Effector memory CD8-positive, alpha-beta T cell (primary cell): ENCODE measurements at regions not wholly inside any gene's neighbourhood (a gene's known extent, or its start where the extent isn't known, plus 50 kb on each side); places are given as distances from the start of the nearest gene placed in this dataset.
A peak's percentile ranks its signal among the peaks of the same experiment; 100 is the strongest.
"Not testable (repeated sequence)": the region's sequence is repeated elsewhere in the genome, so short reads cannot be mapped to it uniquely, and the experiment has no call there.

ENCODE experiments used
- ATAC-seq: fragments of 150-1000 bp; cut with Tn5 transposase; replicated peaks from 2 replicates; pipeline ENCODE4 v1.10.0; 2021; ENCODE audit warnings: mild to moderate bottlenecking, moderate library complexity
- DNase-seq, 3 experiments: peaks; one replicate each; pipeline ENCODE4 v3.0.0; 2021
- H3K27ac Mint-ChIP-seq, 2 donors: one replicate each; pipeline ENCODE4 v1.8.0; 2022; ENCODE audit warnings: mild to moderate bottlenecking in 2 of 2, mixed read lengths in 2 of 2, moderate library complexity in 2 of 2
- H3K27me3 Mint-ChIP-seq, 2 donors: one replicate each; pipeline ENCODE4 v1.8.0; 2022; ENCODE audit warnings: mixed read lengths in 2 of 2
- H3K36me3 Mint-ChIP-seq: one replicate; pipeline ENCODE4 v1.8.0; 2022; ENCODE audit warnings: mild to moderate bottlenecking, moderate library complexity, mixed read lengths; ENCODE audit not compliant: insufficient read depth
- H3K4me1 Mint-ChIP-seq, 2 donors: one replicate each; pipeline ENCODE4 v1.8.0; 2022; ENCODE audit warnings: low read depth in 2 of 2, mixed read lengths in 2 of 2
- H3K4me3 Mint-ChIP-seq, 2 donors: one replicate each; pipeline ENCODE4 v1.8.0; 2022; ENCODE audit warnings: mild to moderate bottlenecking in 2 of 2, mixed read lengths in 2 of 2, moderate library complexity in 2 of 2
- H3K9me3 Mint-ChIP-seq, 2 donors: one replicate each; pipeline ENCODE4 v1.8.0; 2022; ENCODE audit warnings: mixed read lengths in 2 of 2

DNA sequence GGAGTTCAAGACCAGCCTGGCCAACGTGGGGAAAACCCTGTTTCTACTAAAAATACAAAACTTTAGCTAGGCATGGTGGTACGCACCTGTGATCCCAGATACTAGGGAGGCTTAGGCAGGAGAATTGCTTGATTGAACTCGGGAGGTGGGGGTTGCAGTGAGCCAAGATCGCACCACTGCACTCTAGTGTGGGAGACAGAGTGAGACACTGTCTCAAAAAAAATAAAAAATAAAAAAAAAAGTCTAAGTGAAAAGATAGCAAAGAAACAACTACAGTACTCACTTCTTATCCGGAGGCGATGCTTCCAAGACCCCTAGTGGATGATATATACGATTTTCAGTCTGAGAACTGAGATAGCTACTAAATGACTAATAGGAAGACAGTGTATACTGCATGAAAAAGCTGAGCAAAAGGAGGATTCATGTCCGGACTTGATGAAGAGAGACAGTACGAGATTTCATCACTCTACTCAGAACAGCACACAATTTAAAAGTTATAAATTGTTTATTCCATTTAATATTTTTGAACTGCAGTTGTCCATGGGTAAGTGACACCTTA lies 138.7 kb upstream of the GOLGA6L6 start:
- not testable (repeated sequence) for H3K27ac Mint-ChIP-seq, H3K4me1 Mint-ChIP-seq, H3K9me3 Mint-ChIP-seq, H3K4me3 Mint-ChIP-seq, H3K36me3 Mint-ChIP-seq, ATAC-seq, DNase-seq
- H3K27me3 Mint-ChIP-seq, result peaks cover 0 to 11% of the 10 kb centered on the region in 2 donors

DNA sequence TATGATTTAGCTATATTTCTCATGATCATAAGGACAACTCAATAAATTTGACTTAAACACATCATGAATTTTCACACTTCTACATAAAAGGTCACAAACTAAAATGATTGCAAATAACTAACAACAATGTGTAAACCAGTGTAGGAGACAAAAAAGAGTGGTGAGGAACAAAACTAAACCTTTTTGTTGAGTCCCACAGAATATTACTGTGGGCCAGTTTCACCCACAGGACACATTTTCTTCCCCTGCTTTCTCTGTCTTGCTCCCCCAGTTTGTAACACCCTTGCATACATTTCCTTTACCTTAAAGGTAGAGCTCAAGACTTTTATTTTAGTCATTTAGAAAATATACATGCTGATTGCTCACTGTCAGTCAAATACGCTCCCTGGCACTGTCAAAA lies 130.9 kb upstream of the GOLGA6L6 start:
- no peak for ATAC-seq
- Mint-ChIP-seq H3K36me3 (no peaks in the 10 kb centered on the region), H3K27ac (no peak overlapping the region), H3K9me3 (no peaks in the 10 kb centered on the region), H3K4me1 (no peaks in the 10 kb centered on the region), H3K4me3 (no peak overlapping the region), H3K27me3 (peaks cover 0 to 5% of the 10 kb centered on the region in 2 donors)
- DNase-seq, result no peak

DNA sequence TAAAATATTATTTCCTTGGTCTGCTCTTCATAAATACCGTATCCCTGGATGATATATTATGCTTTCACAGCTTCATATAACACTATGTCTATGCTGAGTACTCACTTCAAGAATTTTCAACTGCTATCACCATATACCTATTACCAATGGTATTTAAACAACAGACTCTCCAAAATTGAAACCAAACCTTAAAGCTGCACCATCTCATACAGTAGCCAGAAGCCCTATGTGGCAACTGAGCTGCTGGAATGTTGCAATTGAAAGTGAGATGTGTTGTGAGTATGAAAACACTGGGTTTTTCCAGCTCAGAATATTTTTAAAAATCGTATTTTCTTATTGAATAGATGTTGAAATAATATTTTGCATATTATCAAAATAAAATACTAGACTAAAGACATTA lies 130.1 kb upstream of the GOLGA6L6 start:
- ATAC-seq (no peak), DNase-seq (no peak)
- H3K27me3 Mint-ChIP-seq, result peaks cover 0 to 4% of the 10 kb centered on the region in 2 donors
- H3K9me3 Mint-ChIP-seq, result no peaks in the 10 kb centered on the region
- H3K27ac Mint-ChIP-seq, result no peak overlapping the region
- H3K36me3 Mint-ChIP-seq, result no peaks in the 10 kb centered on the region
- H3K4me1 Mint-ChIP-seq, result no peaks in the 10 kb centered on the region
- H3K4me3 Mint-ChIP-seq, result no peak overlapping the region

DNA sequence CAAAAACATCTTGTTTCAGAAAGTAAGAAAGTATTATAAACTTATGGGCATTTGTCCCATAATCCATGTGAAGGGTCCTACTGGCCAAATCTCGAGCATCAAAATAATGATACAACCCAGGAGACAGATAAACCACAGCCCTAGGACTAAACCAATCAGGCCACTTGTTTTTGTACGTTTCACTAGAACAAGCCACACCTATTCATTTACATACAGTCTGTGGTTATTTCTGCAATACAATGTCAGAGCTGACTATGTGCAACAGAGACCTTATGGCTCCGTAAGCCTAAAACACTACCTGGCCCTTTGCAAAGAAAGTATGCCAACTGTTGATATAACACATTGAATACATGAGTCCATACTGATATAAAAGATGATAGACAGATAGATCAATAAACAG lies 124.8 kb upstream of the GOLGA6L6 start:
- not testable (repeated sequence) for ATAC-seq, H3K4me1 Mint-ChIP-seq, DNase-seq, H3K9me3 Mint-ChIP-seq, H3K27me3 Mint-ChIP-seq, H3K36me3 Mint-ChIP-seq, H3K4me3 Mint-ChIP-seq, H3K27ac Mint-ChIP-seq

DNA sequence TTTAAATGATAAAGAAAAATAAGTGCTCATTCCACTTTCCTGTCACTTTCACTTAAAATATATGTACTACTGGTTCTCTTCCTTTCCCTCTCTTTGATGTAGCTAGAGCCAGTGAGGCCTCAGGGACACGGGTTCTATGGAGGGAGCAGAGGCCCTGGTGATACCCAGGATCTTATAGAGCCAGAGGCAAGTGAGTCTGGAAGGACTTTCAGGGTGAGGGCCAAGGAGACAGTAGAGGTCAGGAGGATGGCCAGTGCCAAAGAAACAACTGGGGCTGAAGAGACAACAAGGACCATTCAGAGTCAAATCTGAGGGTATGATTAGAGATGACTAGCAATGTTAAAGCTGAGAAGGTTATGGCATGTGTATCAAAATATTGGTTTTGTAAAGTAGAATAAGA lies 124.1 kb upstream of the GOLGA6L6 start:
- Mint-ChIP-seq H3K4me3 (no peak overlapping the region), H3K9me3 (no peaks in the 10 kb centered on the region), H3K4me1 (no peaks in the 10 kb centered on the region), H3K27me3 (no peaks in the 10 kb centered on the region), H3K36me3 (no peaks in the 10 kb centered on the region), H3K27ac (no peak overlapping the region)
- ATAC-seq (no peak), DNase-seq (no peak)

DNA sequence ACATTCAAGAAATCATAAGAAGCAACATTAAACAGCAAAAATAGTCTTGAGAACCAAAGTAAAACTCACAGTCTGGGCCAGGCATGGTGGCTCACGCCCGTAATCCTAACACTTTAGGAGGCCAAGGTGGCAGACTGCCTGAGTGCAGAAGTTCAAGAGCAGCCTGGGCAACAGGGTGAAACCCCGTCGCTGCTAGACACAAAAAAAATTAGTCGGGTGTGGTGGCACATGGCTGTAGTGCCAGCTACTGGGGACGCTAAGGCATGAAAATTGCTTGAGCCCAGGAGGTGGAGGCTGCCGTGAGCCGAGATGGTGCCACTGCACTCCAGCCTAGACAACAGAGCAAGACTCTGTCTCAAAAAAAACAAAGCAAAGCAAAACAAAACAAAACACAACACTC lies 117.7 kb upstream of the GOLGA6L6 start:
- Mint-ChIP-seq H3K36me3 (no peaks in the 10 kb centered on the region), H3K4me1 (no peaks in the 10 kb centered on the region), H3K27ac (no peak overlapping the region), H3K27me3 (no peaks in the 10 kb centered on the region), H3K4me3 (no peak overlapping the region), H3K9me3 (no peaks in the 10 kb centered on the region)
- ATAC-seq (peak; percentile 12), DNase-seq (no peak)

DNA sequence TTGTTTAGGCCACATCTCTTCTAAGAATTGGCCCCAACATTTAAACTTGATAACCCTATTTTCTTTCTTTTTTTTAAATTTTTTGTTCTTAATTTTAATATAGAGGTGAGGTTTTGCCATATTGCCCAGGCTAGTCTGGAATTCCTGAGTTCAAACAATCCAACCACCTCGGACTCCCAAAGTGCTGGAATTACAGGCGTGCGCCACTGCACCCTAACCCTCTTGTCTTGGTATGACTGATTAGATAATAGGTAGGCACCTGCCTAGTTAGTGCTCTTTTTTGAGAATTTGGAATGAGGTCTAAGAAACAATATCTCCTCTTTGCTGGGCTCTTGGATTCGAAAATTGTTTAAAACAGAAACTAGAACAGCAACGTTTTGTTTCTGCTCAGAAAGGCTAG lies 116.4 kb upstream of the GOLGA6L6 start:
- Mint-ChIP-seq H3K36me3 (no peaks in the 10 kb centered on the region), H3K27me3 (no peaks in the 10 kb centered on the region), H3K27ac (no peak overlapping the region), H3K4me1 (no peaks in the 10 kb centered on the region), H3K9me3 (no peaks in the 10 kb centered on the region), H3K4me3 (no peak overlapping the region)
- ATAC-seq (no peak), DNase-seq (no peak)

DNA sequence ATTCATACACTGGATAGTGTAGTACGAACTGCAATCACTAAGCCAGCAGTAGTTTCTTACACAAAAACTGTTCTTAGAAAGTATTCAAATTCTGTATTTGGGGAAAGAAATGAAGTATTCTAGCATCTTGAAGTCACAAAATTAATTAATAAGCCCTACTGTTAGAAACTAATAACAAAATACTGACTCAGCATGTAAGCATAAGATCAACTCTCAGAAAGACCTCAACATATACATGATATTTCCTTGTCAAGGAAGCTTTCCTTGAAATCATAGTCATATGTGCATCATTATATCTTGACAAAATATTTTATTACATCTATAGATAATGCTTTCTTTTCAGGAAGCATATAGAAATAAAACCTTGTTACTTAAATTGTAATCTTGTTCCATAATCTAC lies 115.5 kb upstream of the GOLGA6L6 start:
- no peaks in the 10 kb centered on the region for H3K4me1 Mint-ChIP-seq
- H3K36me3 Mint-ChIP-seq, result no peaks in the 10 kb centered on the region
- no peak overlapping the region for H3K4me3 Mint-ChIP-seq
- H3K27ac Mint-ChIP-seq, result no peak overlapping the region
- ATAC-seq (no peak), DNase-seq (no peak)
- H3K27me3 Mint-ChIP-seq, result no peaks in the 10 kb centered on the region
- H3K9me3 Mint-ChIP-seq, result no peaks in the 10 kb centered on the region

DNA sequence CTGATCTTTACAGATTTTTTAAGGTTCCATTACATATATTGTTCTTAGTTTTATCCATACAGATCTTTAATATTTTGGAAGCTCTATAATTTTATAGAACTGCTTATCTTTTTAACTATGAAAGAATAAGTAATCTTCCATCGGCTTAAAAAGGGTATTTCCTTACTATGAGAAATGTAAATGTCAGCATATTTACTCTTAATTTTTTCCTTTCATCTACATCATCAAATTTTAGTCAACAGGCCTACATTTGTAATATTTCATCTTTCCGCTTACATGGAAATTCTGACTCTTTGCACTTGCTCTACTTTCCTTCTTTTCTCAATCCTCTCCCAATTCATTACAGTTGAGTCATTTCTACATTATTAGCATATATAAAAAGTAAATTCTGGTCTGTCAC lies 111.3 kb upstream of the GOLGA6L6 start:
- Mint-ChIP-seq H3K9me3 (no peaks in the 10 kb centered on the region), H3K4me1 (no peaks in the 10 kb centered on the region), H3K36me3 (no peaks in the 10 kb centered on the region), H3K27ac (no peak overlapping the region), H3K4me3 (no peak overlapping the region), H3K27me3 (no peaks in the 10 kb centered on the region)
- no peak for DNase-seq
- no peak for ATAC-seq

DNA sequence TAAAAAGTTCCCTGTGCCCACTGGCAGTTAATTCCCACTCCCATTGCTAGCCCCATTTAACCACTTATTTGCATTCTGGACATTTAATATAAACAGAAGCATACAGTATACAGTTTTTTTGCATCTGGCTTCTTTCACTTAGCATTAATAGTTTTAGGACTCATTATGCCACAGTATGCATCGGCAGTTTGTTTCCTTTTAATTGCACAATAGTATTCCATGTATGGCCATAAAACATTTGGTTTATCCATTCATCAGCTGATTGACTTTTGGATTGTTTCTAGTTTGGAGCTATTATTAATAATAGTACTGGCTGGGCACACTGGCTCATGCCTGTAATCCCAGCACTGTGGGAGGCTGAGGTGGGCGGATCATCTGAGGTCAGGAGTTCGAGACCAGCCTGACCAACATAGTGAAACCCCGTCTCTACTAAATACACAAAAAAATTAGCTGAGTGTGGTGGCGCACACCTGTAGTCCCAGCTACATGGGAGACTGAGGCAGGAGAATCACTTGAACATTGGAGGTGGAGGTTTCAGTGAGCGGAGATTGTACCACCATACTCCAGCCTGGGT lies 106.9 kb upstream of the GOLGA6L6 start:
- DNase-seq, H3K9me3 Mint-ChIP-seq, H3K4me3 Mint-ChIP-seq, H3K4me1 Mint-ChIP-seq, H3K36me3 Mint-ChIP-seq, H3K27ac Mint-ChIP-seq, ATAC-seq, H3K27me3 Mint-ChIP-seq: not testable (repeated sequence)

DNA sequence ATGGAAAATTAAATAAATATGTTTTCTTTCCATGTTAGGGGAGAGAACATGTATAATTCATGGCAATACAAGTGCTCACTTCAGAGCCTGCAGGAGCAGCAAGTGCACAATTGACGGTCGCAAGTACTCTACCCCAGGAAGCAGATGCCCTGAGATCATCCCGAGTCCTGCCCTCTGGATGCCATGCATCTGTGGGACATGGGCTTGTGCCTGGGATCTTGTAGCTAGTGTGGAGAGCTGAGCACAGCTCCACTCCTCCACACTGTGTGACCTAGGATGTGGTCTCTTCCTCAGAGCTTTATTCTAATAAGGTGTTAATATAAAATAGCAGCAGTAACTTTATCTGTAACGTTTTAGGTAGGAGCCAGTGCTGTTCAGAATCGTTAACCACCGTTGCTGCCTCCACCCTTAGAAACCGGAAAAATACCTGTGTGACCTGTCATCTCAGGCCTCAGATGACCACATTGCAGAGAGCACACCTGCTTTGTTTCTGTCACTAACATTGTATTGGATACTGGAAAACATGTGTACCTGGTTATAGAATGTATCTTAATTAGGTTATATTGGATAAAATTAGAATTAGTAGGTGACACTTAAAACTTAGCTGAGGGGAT lies 105.0 kb upstream of the GOLGA6L6 start:
- DNase-seq, result no peak
- no peak for ATAC-seq
- no peaks in the 10 kb centered on the region for H3K4me1 Mint-ChIP-seq
- no peak overlapping the region for H3K4me3 Mint-ChIP-seq
- no peaks in the 10 kb centered on the region for H3K36me3 Mint-ChIP-seq
- H3K9me3 Mint-ChIP-seq, result no peaks in the 10 kb centered on the region
- peaks cover 24 to 25% of the 10 kb centered on the region in 2 donors for H3K27me3 Mint-ChIP-seq
- H3K27ac Mint-ChIP-seq, result no peak overlapping the region

DNA sequence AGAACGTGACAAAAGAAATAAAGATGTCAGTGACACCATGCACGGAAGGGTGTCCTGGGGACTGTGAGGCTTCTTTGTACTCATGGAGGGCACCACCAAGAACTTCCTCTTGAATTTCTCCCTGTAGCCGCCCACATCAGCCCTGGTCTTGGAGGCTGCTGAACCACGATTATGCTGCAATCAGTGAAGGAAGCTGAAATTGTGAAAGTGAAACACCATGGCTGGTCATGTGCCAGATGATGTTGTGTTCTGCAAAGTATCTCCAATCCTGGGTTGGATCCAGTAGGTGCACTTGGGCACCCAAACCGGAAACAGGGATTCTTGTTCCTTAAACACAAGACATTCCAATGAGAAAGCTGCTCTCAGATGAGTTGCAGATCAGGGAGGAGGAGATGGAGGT lies 104.4 kb upstream of the GOLGA6L6 start:
- Mint-ChIP-seq H3K9me3 (no peaks in the 10 kb centered on the region), H3K36me3 (peaks cover 1% of the 10 kb centered on the region), H3K27ac (no peak overlapping the region), H3K4me3 (no peak overlapping the region), H3K4me1 (peaks cover 0 to under 1% of the 10 kb centered on the region in 2 donors), H3K27me3 (peaks cover 24 to 25% of the 10 kb centered on the region in 2 donors)
- ATAC-seq (peak; percentile 94), DNase-seq (peak in 2 of 3 experiments; percentile 37 to 42)

DNA sequence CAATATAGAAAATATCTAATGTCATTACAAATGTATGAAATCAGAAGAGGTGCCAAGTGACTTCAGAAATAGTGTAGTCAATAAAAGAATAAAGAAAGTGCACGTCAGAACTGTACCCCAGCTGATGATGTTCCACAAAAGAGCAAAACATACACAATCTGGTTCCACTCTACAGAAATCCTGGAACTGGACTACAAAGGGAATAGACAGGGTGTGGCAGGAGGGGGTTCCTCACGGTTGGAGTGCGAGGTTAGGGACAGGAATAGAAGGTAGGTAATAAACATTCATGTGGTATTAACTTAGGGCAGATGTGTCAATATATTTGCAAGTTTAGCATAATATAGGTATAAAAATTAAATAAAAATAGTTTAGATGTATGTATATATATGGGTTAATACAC lies 103.3 kb upstream of the GOLGA6L6 start:
- no peak for ATAC-seq
- no peak for DNase-seq

DNA sequence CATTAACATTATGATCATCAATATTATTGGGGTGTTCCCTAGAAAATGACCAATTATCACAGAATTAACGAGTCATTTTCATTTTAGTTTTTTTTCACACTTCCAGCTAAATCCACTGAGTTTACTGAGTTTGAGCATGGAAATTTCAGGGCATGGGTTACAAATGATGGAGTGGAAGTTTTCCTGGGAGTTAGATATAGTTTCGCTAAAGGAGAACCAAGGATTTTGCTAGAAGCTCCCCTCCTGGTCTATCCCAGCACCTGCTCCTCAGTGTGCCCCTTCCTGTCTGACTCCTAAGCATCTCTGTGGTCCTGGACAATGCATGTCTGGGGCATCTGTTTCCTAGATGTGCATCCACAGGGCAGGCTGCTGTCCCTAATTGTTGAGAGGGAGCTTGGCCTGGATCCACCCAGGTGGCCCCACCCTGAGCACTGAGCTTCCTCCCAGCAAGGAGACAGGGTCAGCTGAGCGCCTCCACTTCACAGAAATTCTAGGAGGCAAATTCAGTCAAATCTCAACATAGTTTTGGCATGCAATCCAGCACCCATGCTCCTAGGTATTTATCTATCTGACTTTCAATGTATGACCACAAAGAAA lies 102.3 kb upstream of the GOLGA6L6 start:
- H3K27ac Mint-ChIP-seq, result no peak overlapping the region

More for the DNA sequence above, 103.3 kb upstream of the GOLGA6L6 start:
- H3K9me3 Mint-ChIP-seq, result no peaks in the 10 kb centered on the region
- peaks cover 3% of the 10 kb centered on the region for H3K36me3 Mint-ChIP-seq
- no peak overlapping the region for H3K27ac Mint-ChIP-seq
- peaks cover 0 to 2% of the 10 kb centered on the region in 2 donors for H3K4me1 Mint-ChIP-seq
- peaks cover 24 to 25% of the 10 kb centered on the region in 2 donors for H3K27me3 Mint-ChIP-seq
- no peak overlapping the region for H3K4me3 Mint-ChIP-seq

More for the DNA sequence above, 102.3 kb upstream of the GOLGA6L6 start:
- Mint-ChIP-seq H3K36me3 (peaks cover 3% of the 10 kb centered on the region), H3K9me3 (no peaks in the 10 kb centered on the region), H3K4me1 (peaks cover 0 to 2% of the 10 kb centered on the region in 2 donors), H3K27me3 (peaks cover 24 to 25% of the 10 kb centered on the region in 2 donors), H3K4me3 (no peak overlapping the region)
- DNase-seq (no peak), ATAC-seq (no peak)
